ENCODE measurements at regions not wholly inside any gene's neighbourhood (a gene's known extent, or its start where the extent isn't known, plus 50 kb on each side); places are given as distances from the start of the nearest gene placed in this dataset.

DNA sequence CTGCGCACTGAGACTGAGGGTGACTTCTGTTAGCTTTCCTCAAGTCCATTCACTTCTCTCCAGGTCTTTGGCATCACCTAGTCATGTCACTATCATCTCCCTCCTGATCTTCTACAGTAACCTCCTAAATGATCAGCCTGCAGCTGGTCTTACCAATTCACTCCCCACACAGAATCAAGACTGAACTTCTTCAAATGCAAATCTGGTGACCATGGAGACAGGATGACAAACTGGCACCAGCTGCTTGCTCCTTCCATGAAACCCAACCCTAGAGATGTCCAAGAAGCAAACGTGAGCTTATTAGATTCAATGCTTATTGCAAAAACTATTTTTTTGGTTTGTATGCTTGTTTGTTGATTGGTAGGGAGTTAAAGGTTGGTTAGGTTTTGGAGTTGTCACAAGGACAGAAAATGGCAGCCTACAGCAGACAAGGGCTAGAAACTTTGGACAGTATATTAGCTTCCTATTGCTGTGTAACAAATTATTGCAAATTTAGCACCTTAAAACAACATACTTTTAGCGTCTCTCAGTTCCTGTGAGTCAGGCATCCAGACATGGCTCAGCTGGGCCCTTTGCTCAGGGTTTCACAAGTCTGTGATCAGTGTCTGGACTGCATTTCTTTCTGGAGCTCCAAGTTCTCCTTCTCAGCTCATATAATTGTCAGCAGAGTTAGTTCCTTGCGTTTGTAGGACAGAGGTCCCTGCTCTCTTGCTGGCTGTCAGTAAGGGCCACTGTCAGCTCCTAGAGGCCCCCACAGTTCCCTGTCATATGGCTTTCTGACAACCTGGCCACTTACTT lies 53.3 kb upstream of the GJA8 start:
- no peaks in the 10 kb centered on the region for H3K9me3 ChIP-seq (ENCODE audit: control insufficient read depth, insufficient read depth, low read length)
- ChIA-PET CTCF (interaction anchor here (1.5 kb wide), 1 partner anchor 43 kb away, joined by 5 read pairs; no protein-coding TSS in a partner anchor), POLR2A (no interaction called here)
- no peaks in the 10 kb centered on the region for H3K27me3 ChIP-seq (ENCODE audit: control insufficient read depth, insufficient read depth, low read length)
- DNase-seq (ENCODE audit: low read depth, low spot score): no peak
- no peak for TF ChIP-seq CTCF (IDR thresholded peaks at IDR 0.05; ENCODE audit: low read depth, low read length)
- no peak overlapping the region for H3K4me3 ChIP-seq (ENCODE audit: low read depth, low read length)
- no peak overlapping the region for H3K27ac ChIP-seq (ENCODE audit: low read depth, low read length)

DNA sequence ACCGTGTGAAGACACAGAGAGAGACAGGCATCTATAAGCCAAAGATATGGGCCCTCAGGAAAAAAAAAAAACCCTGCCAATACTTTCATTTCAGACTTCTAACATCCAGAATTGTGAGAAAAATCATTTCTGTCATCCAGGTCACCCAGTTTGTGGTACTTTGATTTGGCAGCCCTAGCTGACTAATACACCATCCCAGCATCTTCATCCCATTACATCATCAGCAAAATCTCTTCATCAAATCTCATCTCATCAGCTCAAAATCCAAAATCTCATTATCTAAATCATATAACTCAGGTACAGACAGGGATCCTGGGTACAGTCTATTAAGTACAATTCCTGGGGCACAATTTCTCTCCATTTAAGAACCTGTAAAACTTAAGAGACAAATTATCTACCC lies 51.9 kb upstream of the GJA8 start:
- CTCF ChIA-PET: no interaction called here
- Histone ChIP-seq H3K4me3 (ENCODE audit: low read depth, low read length) (no peak overlapping the region), H3K9me3 (ENCODE audit: control insufficient read depth, insufficient read depth, low read length) (no peaks in the 10 kb centered on the region), H3K27me3 (ENCODE audit: control insufficient read depth, insufficient read depth, low read length) (no peaks in the 10 kb centered on the region), H3K27ac (ENCODE audit: low read depth, low read length) (no peak overlapping the region)
- no peak for TF ChIP-seq CTCF (IDR thresholded peaks at IDR 0.05; ENCODE audit: low read depth, low read length)
- POLR2A ChIA-PET: no interaction called here
- DNase-seq (ENCODE audit: low read depth, low spot score): no peak

DNA sequence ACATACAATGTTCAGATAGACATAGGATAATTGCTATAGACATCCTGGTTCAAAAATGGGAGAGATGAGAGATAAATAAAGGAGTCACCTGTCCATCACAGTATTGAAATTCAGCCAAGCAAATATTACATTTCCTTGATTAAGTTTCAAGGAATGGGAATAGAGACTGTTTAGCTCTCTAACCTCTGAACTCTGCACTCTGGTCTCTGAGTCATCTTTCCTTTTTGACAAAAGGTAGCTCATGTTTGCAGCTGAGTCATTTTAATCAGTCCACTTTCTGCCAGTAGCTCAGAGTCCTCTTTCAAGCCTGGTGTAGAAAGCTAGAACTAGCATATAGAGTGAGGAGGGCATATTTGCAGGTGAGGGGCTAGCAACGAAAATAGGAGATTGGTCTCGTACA lies 51.4 kb upstream of the GJA8 start:
- Histone ChIP-seq H3K4me3 (ENCODE audit: low read depth, low read length) (no peak overlapping the region), H3K27me3 (ENCODE audit: control insufficient read depth, insufficient read depth, low read length) (no peaks in the 10 kb centered on the region), H3K9me3 (ENCODE audit: control insufficient read depth, insufficient read depth, low read length) (no peaks in the 10 kb centered on the region), H3K27ac (ENCODE audit: low read depth, low read length) (no peak overlapping the region)
- TF ChIP-seq CTCF (IDR thresholded peaks at IDR 0.05; ENCODE audit: low read depth, low read length): no peak
- no peak for DNase-seq (ENCODE audit: low read depth, low spot score)
- CTCF ChIA-PET: no interaction called here
- POLR2A ChIA-PET: no interaction called here

- TF ChIP-seq CTCF (IDR thresholded peaks at IDR 0.05; ENCODE audit: low read depth, low read length): no peak
- Histone ChIP-seq H3K27ac (ENCODE audit: low read depth, low read length) (no peak overlapping the region), H3K4me3 (ENCODE audit: low read depth, low read length) (no peak overlapping the region), H3K9me3 (ENCODE audit: control insufficient read depth, insufficient read depth, low read length) (no peaks in the 10 kb centered on the region), H3K27me3 (ENCODE audit: control insufficient read depth, insufficient read depth, low read length) (no peaks in the 10 kb centered on the region)
- no peak for DNase-seq (ENCODE audit: low read depth, low spot score)
- POLR2A ChIA-PET: no interaction called here
- CTCF ChIA-PET: no interaction called here
Observed at GRCh38 chr1:147852706-147853225, 49.8 kb upstream of the GJA8 start.

Data from AG04450 (cell line).